ENCODE measurements at regions not wholly inside any gene's neighbourhood (a gene's known extent, or its start where the extent isn't known, plus 50 kb on each side); places are given as distances from the start of the nearest gene placed in this dataset.

GRCh38 chr3:104646196-104646595 is 720.5 kb upstream of the ALCAM start:
- no peak for TF ChIP-seq POLR2A (IDR thresholded peaks at IDR 0.05)
- TF ChIP-seq, protein P1, sequence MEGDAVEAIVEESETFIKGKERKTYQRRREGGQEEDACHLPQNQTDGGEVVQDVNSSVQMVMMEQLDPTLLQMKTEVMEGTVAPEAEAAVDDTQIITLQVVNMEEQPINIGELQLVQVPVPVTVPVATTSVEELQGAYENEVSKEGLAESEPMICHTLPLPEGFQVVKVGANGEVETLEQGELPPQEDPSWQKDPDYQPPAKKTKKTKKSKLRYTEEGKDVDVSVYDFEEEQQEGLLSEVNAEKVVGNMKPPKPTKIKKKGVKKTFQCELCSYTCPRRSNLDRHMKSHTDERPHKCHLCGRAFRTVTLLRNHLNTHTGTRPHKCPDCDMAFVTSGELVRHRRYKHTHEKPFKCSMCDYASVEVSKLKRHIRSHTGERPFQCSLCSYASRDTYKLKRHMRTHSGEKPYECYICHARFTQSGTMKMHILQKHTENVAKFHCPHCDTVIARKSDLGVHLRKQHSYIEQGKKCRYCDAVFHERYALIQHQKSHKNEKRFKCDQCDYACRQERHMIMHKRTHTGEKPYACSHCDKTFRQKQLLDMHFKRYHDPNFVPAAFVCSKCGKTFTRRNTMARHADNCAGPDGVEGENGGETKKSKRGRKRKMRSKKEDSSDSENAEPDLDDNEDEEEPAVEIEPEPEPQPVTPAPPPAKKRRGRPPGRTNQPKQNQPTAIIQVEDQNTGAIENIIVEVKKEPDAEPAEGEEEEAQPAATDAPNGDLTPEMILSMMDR (IDR thresholded peaks at IDR 0.05), result no peak
